Activated T-cell treated with anti-CD3 and anti-CD28 coated beads, Interleukin-2, amount 50 U/mL, for 72 hours (primary cell): ENCODE measurements at regions not wholly inside any gene's neighbourhood (a gene's known extent, or its start where the extent isn't known, plus 50 kb on each side); places are given as distances from the start of the nearest gene placed in this dataset.
"Not testable (repeated sequence)": the region's sequence is repeated elsewhere in the genome, so short reads cannot be mapped to it uniquely, and the experiment has no call there.

ENCODE experiments used
- ATAC-seq, 2 donors: fragments of 150-1000 bp; cut with Tn5 transposase; replicated peaks in 1 of 2; 2 replicates each; pipeline ENCODE4 v1.10.0; 2021; ENCODE audit warnings: moderate library complexity in 2 of 2, mild to moderate bottlenecking in 1 of 2
- DNase-seq, 2 donors: peaks; one replicate each; pipeline ENCODE4 v3.0.0; 2021 to 2022; ENCODE audit warnings: mixed read lengths in 1 of 2
- H3K27ac Mint-ChIP-seq: one replicate; pipeline ENCODE4 v1.8.0; 2022; ENCODE audit warnings: mild to moderate bottlenecking, moderate library complexity, mixed read lengths
- H3K27me3 Mint-ChIP-seq: one replicate; pipeline ENCODE4 v1.8.0; 2022; ENCODE audit warnings: low read depth, mixed read lengths
- H3K36me3 Mint-ChIP-seq, 2 donors: one replicate each; pipeline ENCODE4 v1.8.0; 2022; ENCODE audit warnings: mixed read lengths in 2 of 2, mild to moderate bottlenecking in 1 of 2; ENCODE audit not compliant: insufficient read depth in 2 of 2
- H3K4me1 Mint-ChIP-seq: one replicate; pipeline ENCODE4 v1.8.0; 2022; ENCODE audit warnings: low read depth, mixed read lengths
- H3K4me3 Mint-ChIP-seq, 2 donors: one replicate each; pipeline ENCODE4 v1.8.0; 2022; ENCODE audit warnings: mild to moderate bottlenecking in 2 of 2, mixed read lengths in 2 of 2, moderate library complexity in 2 of 2
- H3K9me3 Mint-ChIP-seq, 2 donors: one replicate each; pipeline ENCODE4 v1.8.0; 2022; ENCODE audit warnings: mixed read lengths in 2 of 2

DNA sequence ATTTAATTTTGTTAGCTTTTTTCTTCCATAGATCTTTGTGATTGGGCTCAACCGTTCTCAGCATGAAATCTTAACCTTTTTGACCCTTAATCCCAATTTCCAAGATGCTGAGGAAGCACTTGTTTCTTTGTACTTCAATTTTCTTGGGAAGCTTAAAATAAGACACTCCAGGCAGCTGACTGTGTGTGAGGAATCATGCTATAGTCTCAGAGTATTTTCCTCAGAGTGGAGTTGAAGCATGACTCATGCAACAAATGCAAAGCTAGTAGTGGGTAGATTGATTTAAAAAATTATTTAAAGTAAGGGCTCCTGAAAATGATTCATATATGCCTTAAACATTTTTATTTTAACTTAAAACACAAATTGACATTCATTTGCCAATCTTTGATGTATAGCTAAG, 168.7 kb downstream of the BTBD3 start:
- Mint-ChIP-seq H3K4me3 (no peak overlapping the region), H3K36me3 (no peaks in the 10 kb centered on the region), H3K9me3 (no peaks in the 10 kb centered on the region), H3K4me1 (no peaks in the 10 kb centered on the region), H3K27me3 (no peaks in the 10 kb centered on the region), H3K27ac (no peak overlapping the region)
- ATAC-seq, result no peak
- DNase-seq, result no peak

DNA sequence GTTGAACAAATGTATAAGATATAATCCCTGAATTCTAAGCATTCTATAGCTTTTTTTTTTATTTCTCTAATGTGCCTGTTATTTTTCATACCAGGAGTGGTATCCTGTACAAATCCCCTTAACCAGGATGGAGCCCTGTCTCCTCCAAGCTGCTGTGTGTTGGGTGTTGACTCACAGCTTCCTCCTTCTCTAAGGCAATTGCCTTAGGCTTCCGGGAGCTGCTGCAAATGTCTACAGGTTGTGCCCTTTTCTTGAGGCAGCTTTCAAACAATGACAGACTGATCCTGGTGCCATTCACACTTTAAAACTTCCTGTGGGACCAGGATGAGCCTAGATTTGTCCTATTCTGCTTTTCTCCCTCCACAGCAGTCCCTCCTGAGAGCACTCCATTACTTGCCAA, 173.2 kb downstream of the BTBD3 start:
- Mint-ChIP-seq H3K27ac (no peak overlapping the region), H3K27me3 (no peaks in the 10 kb centered on the region), H3K4me3 (no peak overlapping the region), H3K4me1 (no peaks in the 10 kb centered on the region), H3K9me3 (no peaks in the 10 kb centered on the region), H3K36me3 (no peaks in the 10 kb centered on the region)
- DNase-seq (no peak), ATAC-seq (no peak)

DNA sequence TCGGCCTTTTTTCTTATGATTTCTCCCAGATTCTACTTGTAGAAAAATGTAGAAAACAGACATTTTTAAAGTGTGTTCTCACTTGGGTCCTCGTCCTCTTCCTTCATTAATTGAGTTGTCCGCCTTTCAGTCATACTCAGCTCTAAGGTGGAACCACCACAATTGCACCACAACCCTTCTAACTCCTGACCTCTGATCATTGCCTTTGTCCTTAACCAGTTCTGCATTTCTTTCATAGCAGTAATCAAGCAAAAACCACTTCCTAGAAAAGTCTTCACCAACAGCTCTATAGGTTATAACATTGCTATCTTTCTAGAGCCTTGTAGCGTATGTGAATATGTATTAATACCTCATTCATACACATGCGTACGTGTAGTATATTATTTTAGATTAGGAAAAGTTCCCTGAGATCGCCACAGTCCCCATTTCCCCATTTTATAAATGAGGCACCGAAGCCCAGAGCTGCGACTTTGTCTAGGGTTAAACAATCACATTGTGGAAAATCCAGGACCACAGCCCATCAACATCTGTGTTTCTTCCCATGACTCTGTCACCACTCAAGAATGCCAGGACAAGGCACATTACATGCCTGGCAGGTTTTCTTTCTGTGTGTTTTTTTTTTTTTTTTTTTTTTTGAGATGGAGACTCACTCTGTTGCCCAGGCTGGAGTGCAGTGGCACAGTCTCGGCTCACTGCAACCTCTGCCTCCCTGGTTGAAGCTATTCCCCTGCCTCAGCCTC, 175.5 kb downstream of the BTBD3 start:
- H3K36me3 Mint-ChIP-seq, result no peaks in the 10 kb centered on the region
- no peaks in the 10 kb centered on the region for H3K27me3 Mint-ChIP-seq
- no peak overlapping the region for H3K4me3 Mint-ChIP-seq
- DNase-seq (no peak), ATAC-seq (no peak)
- H3K4me1 Mint-ChIP-seq, result no peaks in the 10 kb centered on the region
- peaks cover 0 to 2% of the 10 kb centered on the region in 2 donors for H3K9me3 Mint-ChIP-seq
- H3K27ac Mint-ChIP-seq, result no peak overlapping the region

DNA sequence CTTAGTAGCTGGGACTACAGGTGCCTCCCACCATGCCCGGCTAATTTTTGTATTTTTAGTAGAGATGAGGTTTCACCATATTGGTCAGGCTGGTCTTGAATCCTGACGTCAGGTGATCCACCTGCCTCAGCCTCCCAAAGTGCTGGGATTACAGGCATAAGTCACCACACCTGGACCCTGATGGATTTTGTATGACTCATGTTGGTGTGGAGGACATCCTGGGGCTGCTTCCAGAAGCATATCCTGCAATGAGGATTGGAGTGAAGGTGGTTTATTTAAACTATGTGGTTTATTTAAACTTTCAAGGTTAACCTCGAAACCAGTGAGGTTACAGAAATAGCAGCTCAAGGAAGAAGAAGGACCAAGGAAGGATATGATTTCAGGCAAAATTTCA, 176.1 kb downstream of the BTBD3 start:
- H3K36me3 Mint-ChIP-seq, H3K9me3 Mint-ChIP-seq, H3K4me1 Mint-ChIP-seq, ATAC-seq, H3K27me3 Mint-ChIP-seq, H3K27ac Mint-ChIP-seq, DNase-seq, H3K4me3 Mint-ChIP-seq: not testable (repeated sequence)

DNA sequence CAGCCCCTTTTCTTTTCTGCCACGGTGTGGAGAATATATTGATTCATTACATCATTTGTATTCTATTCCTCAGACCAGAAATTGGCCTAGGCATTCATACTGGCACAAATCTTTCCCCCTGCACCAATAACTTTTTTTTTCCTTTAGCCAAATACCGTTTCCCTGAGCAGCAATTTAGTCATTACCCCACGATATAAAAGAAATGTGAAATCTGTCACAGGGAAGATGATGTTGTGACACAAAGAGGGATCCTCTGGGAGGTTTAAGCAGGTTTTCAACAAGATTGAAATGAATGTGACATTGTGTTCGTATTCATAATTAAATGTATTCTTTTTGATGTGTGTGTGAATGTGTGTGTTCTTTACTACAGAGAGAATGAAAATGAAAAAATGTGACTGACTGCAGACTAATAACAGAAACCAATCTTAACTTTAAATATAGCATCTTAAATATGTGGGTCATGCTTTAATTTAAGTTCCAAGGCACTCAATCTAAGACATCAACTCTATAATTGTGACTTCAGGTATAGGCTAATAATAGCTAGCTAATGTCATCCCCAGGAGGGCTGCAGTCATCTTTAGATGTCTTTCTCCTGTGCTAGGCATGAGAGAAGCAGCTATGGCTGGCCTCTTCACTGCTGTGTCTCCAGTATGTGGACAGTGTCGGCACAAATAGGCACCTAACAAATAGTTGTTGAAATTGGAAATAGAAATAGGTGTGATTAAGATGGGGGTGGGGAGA, 177.7 kb downstream of the BTBD3 start:
- Mint-ChIP-seq H3K9me3 (peaks cover 0 to 4% of the 10 kb centered on the region in 2 donors), H3K36me3 (no peaks in the 10 kb centered on the region), H3K4me1 (no peaks in the 10 kb centered on the region), H3K4me3 (no peak overlapping the region), H3K27ac (no peak overlapping the region), H3K27me3 (no peaks in the 10 kb centered on the region)
- ATAC-seq (no peak), DNase-seq (no peak)

DNA sequence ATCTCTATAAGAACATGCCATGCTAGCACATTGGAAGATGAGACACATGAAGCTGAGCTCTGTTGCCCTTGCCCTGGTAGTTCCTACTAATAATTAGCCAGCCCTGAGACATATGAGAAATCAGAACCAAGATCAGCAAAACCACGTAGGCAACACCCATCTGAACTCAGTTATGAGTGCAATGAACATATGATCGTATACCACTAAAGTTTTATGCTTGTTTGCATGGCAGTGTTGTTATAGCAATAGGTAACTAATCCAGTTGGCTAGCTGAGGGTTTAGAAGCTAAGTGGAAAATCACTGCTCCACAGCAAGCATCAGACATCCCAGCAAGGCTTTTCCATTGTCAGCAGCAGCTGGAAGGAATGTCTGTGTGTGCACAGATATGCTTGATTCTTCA, 180.7 kb downstream of the BTBD3 start:
- Mint-ChIP-seq H3K4me1 (no peaks in the 10 kb centered on the region), H3K9me3 (peaks cover 0 to 8% of the 10 kb centered on the region in 2 donors), H3K27ac (no peak overlapping the region), H3K4me3 (no peak overlapping the region), H3K27me3 (no peaks in the 10 kb centered on the region), H3K36me3 (no peaks in the 10 kb centered on the region)
- ATAC-seq (no peak), DNase-seq (no peak)

DNA sequence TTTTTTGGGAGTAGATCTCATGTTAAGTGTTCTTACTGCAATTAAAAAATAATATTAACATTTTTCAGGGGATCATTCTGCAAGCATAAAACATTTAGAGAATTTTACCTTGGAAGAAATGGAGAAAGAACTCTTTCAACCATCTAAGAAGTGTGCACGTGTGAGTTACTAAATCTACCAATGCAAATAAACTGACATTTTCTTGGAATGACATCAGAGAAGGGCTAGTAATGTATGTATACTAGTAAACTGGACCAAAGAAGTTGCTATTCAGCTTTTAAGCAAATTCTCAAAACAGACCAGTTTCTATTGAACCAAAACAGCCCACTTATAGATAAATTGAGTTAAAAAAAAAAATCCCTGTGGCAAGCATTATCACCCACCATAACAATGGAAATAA, 191.2 kb downstream of the BTBD3 start:
- no peaks in the 10 kb centered on the region for H3K4me1 Mint-ChIP-seq
- no peak overlapping the region for H3K27ac Mint-ChIP-seq
- H3K4me3 Mint-ChIP-seq, result no peak overlapping the region
- H3K36me3 Mint-ChIP-seq, result no peaks in the 10 kb centered on the region
- H3K27me3 Mint-ChIP-seq, result no peaks in the 10 kb centered on the region
- ATAC-seq, result no peak
- no peak for DNase-seq
- peaks cover 2 to 4% of the 10 kb centered on the region in 2 donors for H3K9me3 Mint-ChIP-seq

DNA sequence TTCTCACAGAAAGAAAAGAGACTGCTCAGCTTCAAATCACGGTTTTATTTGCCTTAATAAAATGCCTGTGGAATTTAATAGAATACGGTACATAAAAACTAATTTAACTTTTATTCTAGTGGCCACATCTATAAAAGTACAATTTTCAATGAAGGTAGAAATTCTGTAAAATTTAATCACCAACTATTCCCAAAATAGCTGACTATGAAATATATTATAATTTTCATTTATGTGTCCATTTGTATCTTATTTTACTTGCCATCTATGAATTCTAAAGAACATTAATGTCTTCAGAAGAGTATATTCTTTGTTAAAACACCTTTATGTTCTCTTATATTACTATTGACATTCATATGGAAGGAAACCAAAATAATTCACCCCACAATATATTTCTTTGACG, 192.6 kb downstream of the BTBD3 start:
- no peak for ATAC-seq
- peaks cover 4 to 5% of the 10 kb centered on the region in 2 donors for H3K9me3 Mint-ChIP-seq
- no peak for DNase-seq
- no peaks in the 10 kb centered on the region for H3K27me3 Mint-ChIP-seq
- H3K36me3 Mint-ChIP-seq, result no peaks in the 10 kb centered on the region
- H3K27ac Mint-ChIP-seq, result no peak overlapping the region
- H3K4me1 Mint-ChIP-seq, result no peaks in the 10 kb centered on the region
- no peak overlapping the region for H3K4me3 Mint-ChIP-seq

DNA sequence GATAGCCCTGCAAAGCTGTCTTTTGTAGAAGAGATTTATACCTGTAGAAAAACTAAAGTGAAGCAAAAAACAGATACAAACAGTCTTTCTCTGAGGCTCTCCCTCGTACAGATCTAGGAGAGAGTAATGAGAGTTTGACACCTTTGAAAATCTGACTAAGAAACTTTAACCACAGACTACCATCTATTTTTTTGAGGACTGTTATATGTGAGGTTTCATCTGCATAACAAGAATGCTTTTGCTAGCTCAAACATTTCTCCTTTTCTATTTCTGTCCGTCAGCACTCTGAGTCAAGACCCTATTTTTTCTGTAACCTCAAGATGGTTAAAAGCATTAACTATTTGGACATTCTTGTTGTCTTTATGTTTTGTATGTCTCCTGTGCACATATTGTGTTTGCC, 193.0 kb downstream of the BTBD3 start:
- DNase-seq (no peak), ATAC-seq (no peak)
- Mint-ChIP-seq H3K27ac (no peak overlapping the region), H3K9me3 (peaks cover 4 to 5% of the 10 kb centered on the region in 2 donors), H3K27me3 (no peaks in the 10 kb centered on the region), H3K36me3 (no peaks in the 10 kb centered on the region), H3K4me3 (no peak overlapping the region), H3K4me1 (no peaks in the 10 kb centered on the region)

DNA sequence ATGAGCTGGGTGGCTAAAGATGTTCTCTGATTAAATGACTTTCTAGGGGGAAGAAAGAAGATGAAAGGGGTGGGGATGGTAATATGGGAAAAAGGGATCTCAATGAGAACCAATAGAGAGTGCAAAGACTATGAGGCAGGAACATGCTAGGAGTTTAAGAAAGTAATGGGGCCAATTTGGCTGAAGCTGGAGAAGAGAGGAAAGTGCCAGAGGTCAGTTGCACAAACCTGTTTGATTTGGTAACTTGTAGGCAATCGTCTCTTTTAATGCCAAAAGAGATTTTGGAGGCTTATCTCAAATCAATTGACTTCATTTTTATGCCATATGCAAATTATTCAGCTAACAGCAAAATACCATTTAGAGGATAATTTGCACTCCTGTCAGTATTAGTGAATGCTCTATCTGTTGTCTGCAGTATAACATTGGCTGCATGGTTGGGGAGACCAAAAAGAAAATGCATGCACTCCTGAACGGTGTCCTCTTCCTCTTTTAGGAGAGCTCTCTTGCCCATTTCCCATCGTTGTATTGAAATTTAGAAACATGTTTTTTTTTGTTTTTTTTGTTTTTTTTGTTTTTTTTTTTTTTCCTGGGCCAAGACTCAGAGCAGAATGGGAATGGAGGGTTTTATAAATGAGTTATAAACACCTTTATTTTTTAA, 193.9 kb downstream of the BTBD3 start:
- no peak overlapping the region for H3K4me3 Mint-ChIP-seq
- no peak for ATAC-seq
- no peaks in the 10 kb centered on the region for H3K36me3 Mint-ChIP-seq
- H3K27me3 Mint-ChIP-seq, result no peaks in the 10 kb centered on the region
- peaks cover 4 to 5% of the 10 kb centered on the region in 2 donors for H3K9me3 Mint-ChIP-seq
- H3K27ac Mint-ChIP-seq, result no peak overlapping the region
- no peaks in the 10 kb centered on the region for H3K4me1 Mint-ChIP-seq
- no peak for DNase-seq

DNA sequence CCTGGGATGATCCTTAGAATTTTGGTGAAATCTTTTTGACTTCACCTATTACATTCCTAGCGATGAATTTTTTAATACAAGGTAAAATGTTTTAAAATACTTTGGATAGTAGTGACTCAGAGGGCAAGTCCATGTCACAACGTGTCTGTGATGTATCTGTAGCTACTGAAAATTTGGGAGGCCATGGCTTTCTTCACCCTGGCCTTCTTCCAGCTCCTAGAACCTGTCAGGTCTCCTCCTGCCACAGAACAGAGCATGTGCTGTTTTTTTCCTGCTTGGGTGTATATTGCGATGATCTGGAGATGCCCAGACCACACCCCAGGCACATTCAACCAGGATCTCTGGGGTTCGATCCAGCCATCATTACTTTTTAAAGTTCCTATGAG, 194.4 kb downstream of the BTBD3 start:
- peaks cover 4 to 5% of the 10 kb centered on the region in 2 donors for H3K9me3 Mint-ChIP-seq

DNA sequence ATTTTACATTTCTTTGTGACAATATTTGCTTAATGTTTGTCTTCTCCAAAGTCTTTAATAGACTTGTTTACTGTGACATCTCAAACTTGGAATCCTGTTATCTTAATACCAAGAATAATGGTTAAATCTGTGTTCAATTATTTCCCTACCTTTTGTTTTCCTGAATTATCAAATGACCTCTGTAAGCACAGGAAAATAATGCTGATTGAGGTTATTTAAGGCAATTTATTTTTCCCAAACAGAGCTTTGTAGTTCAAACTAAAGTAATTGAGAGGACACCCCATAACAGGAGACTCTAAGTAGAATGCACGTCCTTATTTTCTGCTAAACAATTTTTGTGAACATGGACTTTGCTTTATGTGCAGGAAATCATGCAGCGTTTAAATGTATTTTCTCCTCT, 195.0 kb downstream of the BTBD3 start:
- Mint-ChIP-seq H3K36me3 (no peaks in the 10 kb centered on the region), H3K27ac (no peak overlapping the region), H3K4me3 (no peak overlapping the region), H3K27me3 (no peaks in the 10 kb centered on the region), H3K9me3 (peaks cover 4 to 6% of the 10 kb centered on the region in 2 donors), H3K4me1 (no peaks in the 10 kb centered on the region)
- ATAC-seq (no peak), DNase-seq (no peak)

More for the DNA sequence above, 194.4 kb downstream of the BTBD3 start:
- H3K4me3 Mint-ChIP-seq, result no peak overlapping the region
- no peaks in the 10 kb centered on the region for H3K4me1 Mint-ChIP-seq
- no peaks in the 10 kb centered on the region for H3K36me3 Mint-ChIP-seq
- no peaks in the 10 kb centered on the region for H3K27me3 Mint-ChIP-seq
- H3K27ac Mint-ChIP-seq, result no peak overlapping the region
- ATAC-seq (no peak), DNase-seq (no peak)

DNA sequence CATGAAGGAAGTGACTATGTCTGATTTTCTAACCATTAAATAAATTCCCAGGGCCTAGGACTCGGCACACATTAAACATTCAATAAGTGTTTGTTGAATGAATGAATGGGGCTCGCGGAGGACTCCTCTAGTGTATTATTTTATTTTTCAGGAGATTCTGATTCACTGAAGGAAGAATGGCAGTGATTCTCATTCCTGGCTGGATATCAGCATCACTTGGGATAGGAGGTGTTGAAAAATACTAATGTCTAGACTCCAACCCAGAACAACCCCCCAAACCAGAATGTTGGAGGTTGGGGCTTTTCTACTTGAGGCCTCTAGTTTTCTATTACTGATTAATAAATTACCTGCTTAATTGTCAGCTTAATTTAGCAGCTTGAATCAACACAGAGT, 195.4 kb downstream of the BTBD3 start:
- Mint-ChIP-seq H3K27ac (no peak overlapping the region), H3K27me3 (no peaks in the 10 kb centered on the region), H3K9me3 (peaks cover 4 to 6% of the 10 kb centered on the region in 2 donors), H3K36me3 (no peaks in the 10 kb centered on the region), H3K4me3 (no peak overlapping the region), H3K4me1 (no peaks in the 10 kb centered on the region)
- DNase-seq (no peak), ATAC-seq (no peak)
